ENCODE measurements at regions not wholly inside any gene's neighbourhood (a gene's known extent, or its start where the extent isn't known, plus 50 kb on each side); places are given as distances from the start of the nearest gene placed in this dataset.
"Not testable (repeated sequence)": the region's sequence is repeated elsewhere in the genome, so short reads cannot be mapped to it uniquely, and the experiment has no call there.

DNA sequence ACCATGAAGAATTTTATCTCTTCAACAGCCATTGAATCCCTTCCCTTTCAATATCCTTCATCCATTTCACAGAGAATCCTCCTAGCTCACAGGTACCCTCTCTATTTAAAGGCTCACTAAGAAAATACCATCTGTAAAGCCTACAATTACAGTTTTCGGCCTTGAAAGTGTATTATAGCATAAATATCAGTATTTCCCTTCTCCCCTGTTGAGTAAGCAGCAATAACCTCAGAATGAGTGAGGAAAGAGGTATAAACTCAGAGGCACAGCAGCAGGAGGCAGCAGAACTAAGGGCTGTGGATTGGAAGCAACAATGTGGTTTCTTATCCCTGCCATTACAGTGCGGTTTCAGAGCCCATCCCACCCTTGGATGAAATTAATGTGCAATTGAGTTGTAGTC is 360.6 kb upstream of the ATP10A start:
- no peak overlapping the region for H3K4me2 ChIP-seq (ENCODE audit: low read length)
- no peak overlapping the region for H3K4me3 ChIP-seq (ENCODE audit: low read length)
- no peaks in the 10 kb centered on the region for H3K79me2 ChIP-seq (ENCODE audit: control insufficient read depth, low read length)
- no peaks in the 10 kb centered on the region for H3K36me3 ChIP-seq (ENCODE audit: control insufficient read depth, low read length)
- H3K9me3 ChIP-seq (ENCODE audit: control insufficient read depth, insufficient read depth, low read length), result peaks cover 33% of the 10 kb centered on the region; the same call in 1 of the 2 replicates
- TF ChIP-seq, protein P1, sequence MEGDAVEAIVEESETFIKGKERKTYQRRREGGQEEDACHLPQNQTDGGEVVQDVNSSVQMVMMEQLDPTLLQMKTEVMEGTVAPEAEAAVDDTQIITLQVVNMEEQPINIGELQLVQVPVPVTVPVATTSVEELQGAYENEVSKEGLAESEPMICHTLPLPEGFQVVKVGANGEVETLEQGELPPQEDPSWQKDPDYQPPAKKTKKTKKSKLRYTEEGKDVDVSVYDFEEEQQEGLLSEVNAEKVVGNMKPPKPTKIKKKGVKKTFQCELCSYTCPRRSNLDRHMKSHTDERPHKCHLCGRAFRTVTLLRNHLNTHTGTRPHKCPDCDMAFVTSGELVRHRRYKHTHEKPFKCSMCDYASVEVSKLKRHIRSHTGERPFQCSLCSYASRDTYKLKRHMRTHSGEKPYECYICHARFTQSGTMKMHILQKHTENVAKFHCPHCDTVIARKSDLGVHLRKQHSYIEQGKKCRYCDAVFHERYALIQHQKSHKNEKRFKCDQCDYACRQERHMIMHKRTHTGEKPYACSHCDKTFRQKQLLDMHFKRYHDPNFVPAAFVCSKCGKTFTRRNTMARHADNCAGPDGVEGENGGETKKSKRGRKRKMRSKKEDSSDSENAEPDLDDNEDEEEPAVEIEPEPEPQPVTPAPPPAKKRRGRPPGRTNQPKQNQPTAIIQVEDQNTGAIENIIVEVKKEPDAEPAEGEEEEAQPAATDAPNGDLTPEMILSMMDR (IDR thresholded peaks at IDR 0.05; ENCODE audit: low read depth, low read length, poor library complexity, severe bottlenecking), result no peak
- TF ChIP-seq EZH2phosphoT487 (IDR thresholded peaks at IDR 0.05; ENCODE audit: borderline replicate concordance, low read length), result no peak
- H4K20me1 ChIP-seq (ENCODE audit: control insufficient read depth, insufficient read depth, low read depth, low read length), result no peaks in the 10 kb centered on the region
- no peaks in the 10 kb centered on the region for H3K27me3 ChIP-seq (ENCODE audit: control insufficient read depth, low read length)
- H3K9me2 ChIP-seq (replicated peaks; ENCODE audit: control insufficient read depth, low read length), result no peaks in the 10 kb centered on the region
- H3K4me1 ChIP-seq (ENCODE audit: control insufficient read depth, low read length), result no peaks in the 10 kb centered on the region
- H3F3A ChIP-seq (ENCODE audit: control insufficient read depth, insufficient read depth), result no peaks in the 10 kb centered on the region
- no peak overlapping the region for H3K27ac ChIP-seq (ENCODE audit: low read depth, low read length)

DNA sequence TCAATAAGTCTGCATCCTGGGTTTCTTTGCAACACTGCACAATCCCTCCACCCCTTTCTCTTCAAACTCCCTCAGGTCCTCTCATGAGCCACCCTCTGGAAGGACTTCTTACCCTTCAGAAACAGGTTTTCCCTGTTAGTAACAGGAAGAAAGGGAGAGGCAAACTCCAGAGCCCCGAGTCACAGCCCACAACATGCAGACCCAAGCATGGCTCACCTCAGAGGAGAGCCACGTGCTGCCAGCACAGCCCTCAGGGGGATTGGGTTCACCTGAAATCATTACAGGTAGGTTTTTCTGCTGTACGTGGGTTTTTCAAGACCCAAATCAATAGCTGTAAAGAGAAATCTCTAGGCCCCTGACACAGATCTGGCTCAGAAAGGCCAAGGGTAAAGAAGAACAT is 359.7 kb upstream of the ATP10A start:
- TF ChIP-seq, protein P1 (IDR thresholded peaks at IDR 0.05; ENCODE audit: low read depth, low read length, poor library complexity, severe bottlenecking), result no peak
- no peak for TF ChIP-seq EZH2phosphoT487 (IDR thresholded peaks at IDR 0.05; ENCODE audit: borderline replicate concordance, low read length)
- Histone ChIP-seq H3K27me3 (ENCODE audit: control insufficient read depth, low read length) (no peaks in the 10 kb centered on the region), H4K20me1 (ENCODE audit: control insufficient read depth, insufficient read depth, low read depth, low read length) (no peaks in the 10 kb centered on the region), H3K9me2 (replicated peaks; ENCODE audit: control insufficient read depth, low read length) (no peaks in the 10 kb centered on the region), H3F3A (ENCODE audit: control insufficient read depth, insufficient read depth) (no peaks in the 10 kb centered on the region), H3K36me3 (ENCODE audit: control insufficient read depth, low read length) (no peaks in the 10 kb centered on the region), H3K9me3 (ENCODE audit: control insufficient read depth, insufficient read depth, low read length) (peaks cover 34% of the 10 kb centered on the region; the same call in 1 of the 2 replicates), H3K79me2 (ENCODE audit: control insufficient read depth, low read length) (no peaks in the 10 kb centered on the region), H3K4me1 (ENCODE audit: control insufficient read depth, low read length) (no peaks in the 10 kb centered on the region), H3K4me3 (ENCODE audit: low read length) (no peak overlapping the region), H3K27ac (ENCODE audit: low read depth, low read length) (no peak overlapping the region), H3K4me2 (ENCODE audit: low read length) (no peak overlapping the region)

DNA sequence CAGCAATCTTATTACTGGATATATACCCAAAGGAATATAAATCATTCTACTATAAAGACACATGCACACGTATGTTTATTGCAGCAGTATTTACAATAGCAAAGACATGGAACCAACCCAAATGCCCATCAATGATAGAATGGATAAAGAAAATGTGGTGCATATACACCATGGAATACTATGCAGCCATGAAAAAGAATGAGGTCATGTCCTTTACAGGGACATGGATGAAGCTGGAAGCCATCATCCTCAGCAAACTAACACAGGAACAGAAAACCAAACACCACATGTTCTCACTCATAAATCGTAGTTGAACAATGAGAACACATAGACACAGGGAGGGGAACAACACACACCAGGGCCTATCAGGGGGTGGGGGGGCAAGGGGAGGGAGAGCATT is 353.9 kb upstream of the ATP10A start:
- not testable (repeated sequence) for H3K27ac ChIP-seq (ENCODE audit: low read depth, low read length); H3F3A ChIP-seq (ENCODE audit: control insufficient read depth, insufficient read depth); H3K4me2 ChIP-seq (ENCODE audit: low read length); H3K9me2 ChIP-seq (replicated peaks; ENCODE audit: control insufficient read depth, low read length); H3K27me3 ChIP-seq (ENCODE audit: control insufficient read depth, low read length); H3K9me3 ChIP-seq (ENCODE audit: control insufficient read depth, insufficient read depth, low read length); H3K36me3 ChIP-seq (ENCODE audit: control insufficient read depth, low read length); H3K4me3 ChIP-seq (ENCODE audit: low read length); H3K79me2 ChIP-seq (ENCODE audit: control insufficient read depth, low read length); H4K20me1 ChIP-seq (ENCODE audit: control insufficient read depth, insufficient read depth, low read depth, low read length); H3K4me1 ChIP-seq (ENCODE audit: control insufficient read depth, low read length)

DNA sequence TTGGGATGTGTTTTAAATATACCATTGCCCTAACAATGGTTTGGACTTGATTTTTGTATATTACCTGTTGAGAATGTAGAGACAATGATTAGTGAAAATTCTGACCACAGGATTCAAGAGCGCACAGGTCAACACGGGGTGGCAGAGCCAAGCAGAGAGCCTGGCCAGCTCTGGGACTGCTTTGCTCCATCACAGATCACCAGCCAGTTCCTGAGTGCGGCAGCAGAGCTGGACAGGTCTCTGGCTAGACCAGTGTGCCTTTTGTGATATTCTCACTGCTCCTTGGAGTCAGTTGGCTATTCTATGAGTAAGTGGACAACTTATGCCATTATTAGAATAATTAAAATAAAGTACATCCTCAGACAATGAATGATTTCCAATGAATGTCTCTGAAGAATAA is 351.2 kb upstream of the ATP10A start:
- no peak overlapping the region for H3K27ac ChIP-seq (ENCODE audit: low read depth, low read length)

More for the DNA sequence above, 351.2 kb upstream of the ATP10A start:
- TF ChIP-seq EZH2phosphoT487 (IDR thresholded peaks at IDR 0.05; ENCODE audit: borderline replicate concordance, low read length), result no peak
- TF ChIP-seq, protein P1 (IDR thresholded peaks at IDR 0.05; ENCODE audit: low read depth, low read length, poor library complexity, severe bottlenecking), result no peak
- Histone ChIP-seq H3K27me3 (ENCODE audit: control insufficient read depth, low read length) (no peaks in the 10 kb centered on the region), H3K9me3 (ENCODE audit: control insufficient read depth, insufficient read depth, low read length) (peaks cover 8% of the 10 kb centered on the region), H3K4me3 (ENCODE audit: low read length) (no peak overlapping the region), H3K4me1 (ENCODE audit: control insufficient read depth, low read length) (no peaks in the 10 kb centered on the region), H3K4me2 (ENCODE audit: low read length) (no peak overlapping the region), H3K36me3 (ENCODE audit: control insufficient read depth, low read length) (no peaks in the 10 kb centered on the region), H3K79me2 (ENCODE audit: control insufficient read depth, low read length) (no peaks in the 10 kb centered on the region), H4K20me1 (ENCODE audit: control insufficient read depth, insufficient read depth, low read depth, low read length) (no peaks in the 10 kb centered on the region), H3K9me2 (replicated peaks; ENCODE audit: control insufficient read depth, low read length) (no peaks in the 10 kb centered on the region), H3F3A (ENCODE audit: control insufficient read depth, insufficient read depth) (no peaks in the 10 kb centered on the region)
